CD4-positive, alpha-beta T cell treated with Interleukin-21 for 1 hour (primary cell): ENCODE measurements at regions not wholly inside any gene's neighbourhood (a gene's known extent, or its start where the extent isn't known, plus 50 kb on each side); places are given as distances from the start of the nearest gene placed in this dataset.
"Not testable (repeated sequence)": the region's sequence is repeated elsewhere in the genome, so short reads cannot be mapped to it uniquely, and the experiment has no call there.

Experiments used
- DNase-seq: peaks from one replicate; pipeline ENCODE4 v3.0.0-alpha.2; 2020

- DNase-seq = no peak
These were observed 612.3 kb downstream of the UTRN start for GRCh38 chr6:144897441-144897921.

- no peak for DNase-seq
These were observed 613.0 kb downstream of the UTRN start for GRCh38 chr6:144898052-144898689.

- DNase-seq = no peak
These were observed 613.6 kb downstream of the UTRN start for GRCh38 chr6:144898741-144899140.

GRCh38 chr6:144899161-144899560 is 614.0 kb downstream of the UTRN start:
- DNase-seq = no peak

DNA sequence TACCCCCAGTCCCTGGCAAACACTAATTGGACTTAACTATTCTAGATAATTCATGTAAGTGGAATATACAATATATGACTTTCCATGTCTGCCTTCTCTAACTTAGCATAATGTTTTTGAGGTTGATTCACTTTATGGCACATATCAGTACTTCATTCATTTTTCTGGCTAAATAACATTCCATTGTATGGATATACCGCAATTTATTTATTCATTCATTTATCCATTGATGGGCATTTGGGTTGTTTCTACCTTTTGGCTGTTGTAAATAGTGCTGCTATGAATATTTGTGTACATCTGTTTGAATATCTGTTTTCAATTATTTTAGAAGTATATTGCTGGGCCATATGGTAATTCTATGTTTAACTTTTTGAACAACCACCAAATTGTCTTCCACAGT is 616.3 kb downstream of the UTRN start:
- DNase-seq = no peak

DNA sequence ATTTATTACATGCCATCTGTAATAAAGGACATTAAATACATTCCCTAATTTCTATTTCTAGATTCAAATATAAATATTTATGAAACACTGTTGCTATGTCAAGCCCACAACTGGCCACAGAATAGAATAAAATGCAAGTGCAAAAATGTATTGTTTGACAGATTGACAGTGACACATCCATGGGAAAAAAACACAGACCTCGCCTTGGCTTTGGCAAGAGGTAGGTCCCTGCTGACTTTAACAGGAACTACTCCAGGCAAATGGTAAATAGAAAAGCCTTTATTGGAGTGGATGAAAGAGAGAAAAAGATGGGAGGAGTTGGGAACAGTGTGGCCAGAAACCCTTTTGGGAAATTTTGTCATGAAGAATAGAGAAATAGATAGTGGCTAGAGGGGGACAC is 622.9 kb downstream of the UTRN start:
- DNase-seq = no peak

GRCh38 chr6:144909753-144910285 is 624.7 kb downstream of the UTRN start:
- no peak for DNase-seq

DNA sequence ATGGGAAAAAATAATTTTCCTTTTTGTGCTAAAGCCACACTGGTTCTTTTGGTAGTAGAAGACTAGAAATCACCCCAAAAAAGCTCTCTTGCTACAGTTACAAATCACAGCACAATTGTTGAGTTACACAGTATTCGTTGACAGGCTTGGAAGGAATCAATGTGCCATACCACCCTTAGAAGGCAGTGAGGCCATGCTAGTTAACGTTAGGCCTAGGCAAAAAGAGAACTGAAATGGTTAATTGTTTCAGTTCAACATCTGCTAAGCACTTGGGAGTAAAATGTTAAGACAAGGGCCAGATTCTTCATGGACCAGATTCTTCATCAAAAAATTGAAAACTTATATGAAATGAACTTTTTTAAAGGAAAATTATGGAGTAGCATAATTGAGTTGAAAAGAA is 626.2 kb downstream of the UTRN start:
- DNase-seq = no peak

DNA sequence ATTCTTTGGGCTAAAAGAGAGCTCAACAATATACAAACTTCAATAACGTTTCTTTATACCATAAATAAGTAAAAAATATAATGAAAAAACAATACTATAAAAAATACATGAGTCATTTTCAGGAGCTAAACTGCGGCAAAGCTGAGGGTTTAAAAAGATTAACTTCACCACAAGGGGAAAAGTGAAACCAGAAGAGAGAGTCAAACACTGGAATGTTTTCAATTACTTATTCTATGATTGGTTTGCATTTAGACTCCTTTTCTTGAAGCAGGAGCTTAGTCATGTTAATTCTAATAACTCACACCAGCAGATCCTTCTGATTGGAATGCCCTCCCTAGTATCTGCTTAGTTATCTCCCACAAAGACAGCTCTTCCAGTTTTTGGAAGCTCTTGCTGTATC is 627.3 kb downstream of the UTRN start:
- no peak for DNase-seq

DNA sequence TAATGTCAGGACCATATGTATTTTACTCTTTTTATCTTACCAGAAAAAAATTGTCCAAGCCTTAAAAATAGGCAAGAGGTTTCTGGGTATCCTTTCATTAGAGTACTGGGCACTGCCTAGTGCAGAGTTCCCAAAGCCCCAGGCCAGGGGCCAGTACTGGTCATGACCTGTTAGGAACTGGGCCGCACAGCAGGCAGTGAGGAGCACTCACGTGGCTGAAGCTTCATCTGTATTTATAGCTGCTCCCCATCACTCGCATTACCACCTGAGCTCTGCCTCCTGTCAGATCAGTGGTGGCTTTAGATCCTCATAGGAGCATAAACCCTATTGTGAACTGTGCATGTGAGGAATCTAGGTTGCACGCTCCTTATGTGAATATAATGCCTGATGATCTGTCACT is 632.9 kb downstream of the UTRN start:
- no peak for DNase-seq

GRCh38 chr6:144919560-144919959 is 634.4 kb downstream of the UTRN start:
- no peak for DNase-seq

DNA sequence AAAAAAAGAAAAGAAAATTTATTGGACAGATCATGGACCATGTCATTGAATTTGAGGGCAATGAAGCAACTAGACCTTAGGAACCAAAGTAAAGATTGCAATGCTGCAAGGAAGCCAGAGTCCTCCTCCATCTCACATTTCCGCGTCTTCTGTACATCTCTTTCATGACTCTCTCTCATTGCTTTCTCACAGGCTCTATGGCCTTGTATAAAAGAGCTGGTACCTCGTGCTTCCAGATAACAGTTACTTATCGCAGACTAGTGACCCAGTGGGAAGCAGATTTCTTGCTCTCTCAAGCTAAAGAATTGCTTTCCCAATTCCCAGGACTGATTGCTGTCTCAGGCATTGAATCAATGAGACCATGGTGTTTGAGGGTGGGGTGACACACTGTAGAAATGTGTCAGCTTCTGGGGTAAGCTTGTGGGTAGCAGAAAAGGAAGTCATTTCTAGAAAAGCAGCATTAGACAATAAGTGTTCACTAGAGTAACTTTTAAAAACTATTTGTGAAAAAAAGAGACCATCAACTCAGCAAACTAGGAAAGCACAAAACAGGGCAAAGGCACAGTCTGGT is 635.3 kb downstream of the UTRN start:
- DNase-seq = no peak

GRCh38 chr6:144921206-144921975 is 636.3 kb downstream of the UTRN start:
- no peak for DNase-seq

DNA sequence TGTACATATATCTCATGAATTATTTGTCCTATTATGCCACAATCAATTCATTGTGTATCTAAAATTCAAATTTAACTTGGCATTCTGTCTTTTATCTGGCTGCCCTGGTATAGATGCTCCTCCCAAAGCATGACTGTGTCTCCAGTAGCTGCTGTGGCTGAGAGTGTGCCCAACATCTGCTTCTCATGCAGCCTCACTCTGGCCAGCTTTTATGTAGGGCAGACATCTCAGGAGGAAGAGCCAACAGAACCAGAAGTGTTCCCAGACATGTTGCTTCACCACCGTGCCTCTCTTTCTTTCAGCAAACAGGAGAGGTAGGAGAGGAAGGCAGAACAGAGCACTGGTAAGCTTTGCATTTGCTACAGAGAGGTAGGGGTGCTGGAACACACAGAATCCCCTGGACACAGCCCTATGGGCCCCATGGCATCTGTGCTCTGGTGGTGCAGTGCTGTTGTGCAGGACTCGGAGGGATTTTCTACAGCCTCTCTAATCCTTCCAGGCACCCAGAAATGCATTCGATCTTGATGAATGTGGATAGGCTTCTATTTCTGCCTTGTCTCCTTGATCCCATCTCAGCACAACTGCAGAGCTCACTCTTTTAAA is 637.1 kb downstream of the UTRN start:
- DNase-seq = no peak

DNA sequence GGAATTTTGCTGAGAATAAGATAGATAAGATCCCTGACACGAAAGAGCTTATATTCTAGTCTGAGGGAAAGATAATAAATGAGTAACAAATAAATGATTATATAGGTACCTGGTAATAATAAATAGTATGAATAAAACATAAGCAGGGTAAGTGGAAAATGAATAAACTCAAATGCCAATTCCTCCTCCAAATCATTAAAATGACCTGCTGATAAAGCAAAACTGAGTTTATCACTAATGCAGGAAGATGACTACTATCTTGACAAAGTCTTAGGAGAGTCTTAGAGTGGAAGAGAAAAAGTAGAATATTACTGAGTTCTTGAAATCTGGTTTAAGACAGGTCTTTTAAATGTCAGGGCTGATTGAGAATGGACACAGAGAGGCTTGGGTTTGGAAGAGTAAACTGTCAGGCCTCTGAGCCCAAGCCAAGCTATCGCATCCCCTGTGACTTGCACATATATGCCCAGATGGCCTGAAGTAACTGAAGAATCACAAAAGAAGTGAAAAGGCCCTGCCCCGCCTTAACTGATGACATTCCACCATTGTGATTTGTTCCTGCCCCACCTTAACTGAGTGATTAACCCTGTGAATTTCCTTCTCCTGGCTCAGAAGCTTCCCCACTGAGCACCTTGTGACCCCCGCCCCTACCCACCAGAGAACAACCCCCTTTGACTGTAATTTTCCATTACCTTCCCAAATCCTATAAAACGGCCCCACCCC is 637.8 kb downstream of the UTRN start:
- not testable (repeated sequence) for DNase-seq

DNA sequence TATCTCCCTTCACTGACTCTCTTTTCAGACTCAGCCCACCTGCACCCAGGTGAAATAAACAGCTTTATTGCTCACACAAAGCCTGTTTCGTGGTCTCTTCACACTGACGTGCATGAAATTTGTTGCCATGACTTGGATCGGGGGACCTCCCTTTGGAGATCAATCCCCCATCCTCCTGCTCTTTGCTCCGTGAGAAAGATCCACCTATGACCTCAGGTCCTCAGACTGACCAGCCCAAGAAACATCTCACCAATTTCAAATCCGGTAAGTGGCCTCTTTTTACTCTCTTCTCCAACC is 638.3 kb downstream of the UTRN start:
- DNase-seq = not testable (repeated sequence)

DNA sequence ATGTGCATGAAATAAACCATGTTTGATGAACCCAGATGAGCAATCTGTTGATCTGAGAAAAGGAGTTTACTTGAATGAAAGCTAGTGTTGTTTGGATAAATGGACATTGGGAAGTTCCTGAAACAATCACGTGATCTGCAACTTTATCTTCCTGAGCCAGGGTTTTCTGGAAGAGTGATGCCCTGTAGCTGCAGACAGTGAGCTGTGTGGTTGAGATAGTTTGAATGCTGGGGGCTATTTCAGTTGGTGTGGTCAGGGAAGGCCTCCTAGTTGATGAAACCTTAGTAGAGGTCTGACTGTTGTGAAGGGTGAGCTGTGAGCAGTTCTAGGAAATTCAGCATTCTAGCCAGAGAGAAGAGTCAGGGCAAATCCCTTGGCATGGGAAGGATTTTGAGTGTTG is 643.7 kb downstream of the UTRN start:
- DNase-seq = no peak

DNA sequence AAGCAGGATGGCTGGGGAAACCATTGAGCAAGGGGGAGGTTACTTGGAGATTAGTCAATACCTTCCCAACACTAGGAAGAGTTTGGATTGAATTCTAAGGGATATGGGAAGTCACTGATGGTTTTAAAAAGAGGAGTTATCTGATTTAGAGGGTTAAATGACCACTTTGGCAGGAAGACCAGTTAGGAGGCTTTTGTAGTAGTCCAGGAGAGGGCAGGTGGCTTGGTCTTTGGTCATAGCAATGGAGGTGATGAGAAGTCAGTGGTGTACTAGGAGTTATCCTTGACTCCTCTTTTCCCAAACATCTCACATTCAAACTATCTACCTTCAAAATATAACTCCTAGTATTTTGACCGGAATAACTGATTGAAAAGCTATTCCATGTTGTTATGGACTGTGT is 644.1 kb downstream of the UTRN start:
- DNase-seq = no peak

GRCh38 chr6:144931172-144932035 is 646.3 kb downstream of the UTRN start:
- DNase-seq = peak; percentile 36

- DNase-seq = no peak
These were observed 647.5 kb downstream of the UTRN start for GRCh38 chr6:144932621-144933020.

GRCh38 chr6:144935181-144935580 is 650.0 kb downstream of the UTRN start:
- no peak for DNase-seq

DNA sequence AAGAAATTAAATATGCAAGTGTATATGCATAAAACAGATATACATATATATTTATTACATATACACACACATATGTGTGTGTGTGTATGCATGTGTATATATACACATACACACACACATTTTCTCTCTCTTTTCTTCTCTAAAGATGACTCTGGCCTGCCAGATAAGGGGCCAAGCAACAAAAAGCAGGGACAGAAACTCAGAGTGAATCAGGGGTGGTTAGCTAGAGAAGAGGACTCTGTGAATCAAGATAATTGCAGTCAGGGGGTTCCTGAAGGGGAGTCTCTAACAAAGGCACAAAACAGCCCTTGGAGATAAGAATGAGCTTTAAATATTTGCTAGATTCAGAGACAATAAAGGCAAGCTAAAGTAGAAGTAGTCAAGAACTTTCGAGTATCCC is 650.5 kb downstream of the UTRN start:
- no peak for DNase-seq
